RWPE2 (cell line): ENCODE measurements at regions not wholly inside any gene's neighbourhood (a gene's known extent, or its start where the extent isn't known, plus 50 kb on each side); places are given as distances from the start of the nearest gene placed in this dataset.

ENCODE experiments used
- ATAC-seq: fragments of 200-7000 bp; cut with Tn5 transposase; 3 replicates; pipeline ENCODE4 v1.9.1; 2021; ENCODE audit warnings: low read depth
- DNase-seq: peaks from one replicate; pipeline ENCODE4 v3.0.0-alpha.2; 2020; ENCODE audit warnings: low spot score
- H3K27ac ChIP-seq: fragments of 450-650 bp; 2 replicates; pipeline ENCODE4 v1.5.1; 2017; ENCODE audit warnings: mild to moderate bottlenecking; ENCODE audit not compliant: poor library complexity, severe bottlenecking
- H3K27me3 ChIP-seq: fragments of 250-450 bp; sonication (Bioruptor Pico); 2 replicates; pipeline ENCODE4 v1.5.1; 2021; ENCODE audit warnings: mild to moderate bottlenecking, moderate library complexity; ENCODE audit not compliant: insufficient read depth, poor library complexity, severe bottlenecking
- H3K36me3 ChIP-seq: fragments of 250-450 bp; sonication (Bioruptor Pico); 2 replicates; pipeline ENCODE4 v1.5.1; 2020; ENCODE audit warnings: low read depth, mild to moderate bottlenecking, moderate library complexity
- H3K4me1 ChIP-seq: fragments of 250-450 bp; sonication (Bioruptor Pico); 2 replicates; pipeline ENCODE4 v1.5.1; 2021; ENCODE audit warnings: mild to moderate bottlenecking, moderate library complexity; ENCODE audit not compliant: insufficient read depth, poor library complexity, severe bottlenecking
- H3K4me3 ChIP-seq: fragments of 250-450 bp; sonication (Bioruptor Pico); 2 replicates; pipeline ENCODE4 v1.5.1; 2021; ENCODE audit warnings: mild to moderate bottlenecking, moderate library complexity; ENCODE audit not compliant: severe bottlenecking
- H3K9me3 ChIP-seq: fragments of 250-450 bp; sonication (Bioruptor Pico); 2 replicates; pipeline ENCODE4 v1.5.1; 2021; ENCODE audit warnings: mild to moderate bottlenecking, moderate library complexity; ENCODE audit not compliant: severe bottlenecking
- TF ChIP-seq, protein P1 (sequence below): fragments of 450-650 bp; IDR thresholded peaks from one replicate; pipeline ENCODE4 v1.5.1; 2017; ENCODE audit warnings: mild to moderate bottlenecking, moderate library complexity; ENCODE audit not compliant: poor library complexity, severe bottlenecking

DNA sequence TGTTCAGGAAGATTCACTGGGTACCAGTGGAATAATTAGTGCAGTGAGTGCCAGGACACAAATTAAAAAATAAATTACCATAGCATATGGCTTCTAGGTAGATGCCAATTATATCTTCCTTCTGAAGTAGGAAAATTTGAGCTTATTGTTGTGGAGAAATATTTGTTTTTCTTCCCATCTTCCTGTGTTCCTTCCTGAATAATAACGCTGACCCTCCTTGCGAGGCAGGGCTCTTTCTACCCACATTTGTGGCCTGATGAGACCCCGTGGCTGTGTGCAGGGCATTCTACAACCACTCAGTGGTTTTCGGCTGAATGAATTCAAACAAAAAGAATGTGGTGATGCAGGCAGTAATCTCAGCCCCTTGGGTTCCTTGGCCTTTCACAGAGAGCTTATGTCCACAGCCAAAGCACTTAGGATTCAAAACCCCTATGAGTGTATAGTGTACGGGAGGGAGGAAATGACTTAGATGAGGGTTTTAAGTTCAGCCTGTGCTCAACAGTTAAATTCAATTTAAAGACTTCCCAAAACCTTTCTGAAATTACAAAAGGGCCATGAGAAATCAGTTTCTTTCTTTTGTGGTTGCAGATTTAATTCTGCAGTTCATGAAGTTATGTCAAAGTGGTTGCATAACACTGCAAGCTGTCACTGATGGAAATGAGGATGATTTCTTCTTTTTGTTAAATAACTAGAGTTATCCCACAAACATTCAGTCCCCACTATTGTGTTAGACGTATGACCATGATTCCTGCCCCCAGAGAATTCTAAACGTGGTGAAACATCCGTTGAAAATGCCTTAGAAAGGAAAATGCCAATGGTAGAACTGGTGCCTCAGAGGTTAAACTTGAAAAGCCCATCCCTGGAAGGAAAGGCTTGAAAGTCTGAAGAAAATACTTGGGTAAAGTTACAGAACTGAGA, 255.3 kb downstream of the FZD1 start:
- TF ChIP-seq, protein P1, sequence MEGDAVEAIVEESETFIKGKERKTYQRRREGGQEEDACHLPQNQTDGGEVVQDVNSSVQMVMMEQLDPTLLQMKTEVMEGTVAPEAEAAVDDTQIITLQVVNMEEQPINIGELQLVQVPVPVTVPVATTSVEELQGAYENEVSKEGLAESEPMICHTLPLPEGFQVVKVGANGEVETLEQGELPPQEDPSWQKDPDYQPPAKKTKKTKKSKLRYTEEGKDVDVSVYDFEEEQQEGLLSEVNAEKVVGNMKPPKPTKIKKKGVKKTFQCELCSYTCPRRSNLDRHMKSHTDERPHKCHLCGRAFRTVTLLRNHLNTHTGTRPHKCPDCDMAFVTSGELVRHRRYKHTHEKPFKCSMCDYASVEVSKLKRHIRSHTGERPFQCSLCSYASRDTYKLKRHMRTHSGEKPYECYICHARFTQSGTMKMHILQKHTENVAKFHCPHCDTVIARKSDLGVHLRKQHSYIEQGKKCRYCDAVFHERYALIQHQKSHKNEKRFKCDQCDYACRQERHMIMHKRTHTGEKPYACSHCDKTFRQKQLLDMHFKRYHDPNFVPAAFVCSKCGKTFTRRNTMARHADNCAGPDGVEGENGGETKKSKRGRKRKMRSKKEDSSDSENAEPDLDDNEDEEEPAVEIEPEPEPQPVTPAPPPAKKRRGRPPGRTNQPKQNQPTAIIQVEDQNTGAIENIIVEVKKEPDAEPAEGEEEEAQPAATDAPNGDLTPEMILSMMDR, result no peak
- no peaks in the 10 kb centered on the region for H3K9me3 ChIP-seq
- H3K4me3 ChIP-seq, result no peak overlapping the region
- no peaks in the 10 kb centered on the region for H3K27me3 ChIP-seq
- ATAC-seq, result no peak
- no peak overlapping the region for H3K27ac ChIP-seq
- H3K36me3 ChIP-seq, result no peaks in the 10 kb centered on the region
- no peaks in the 10 kb centered on the region for H3K4me1 ChIP-seq
- DNase-seq, result no peak

DNA sequence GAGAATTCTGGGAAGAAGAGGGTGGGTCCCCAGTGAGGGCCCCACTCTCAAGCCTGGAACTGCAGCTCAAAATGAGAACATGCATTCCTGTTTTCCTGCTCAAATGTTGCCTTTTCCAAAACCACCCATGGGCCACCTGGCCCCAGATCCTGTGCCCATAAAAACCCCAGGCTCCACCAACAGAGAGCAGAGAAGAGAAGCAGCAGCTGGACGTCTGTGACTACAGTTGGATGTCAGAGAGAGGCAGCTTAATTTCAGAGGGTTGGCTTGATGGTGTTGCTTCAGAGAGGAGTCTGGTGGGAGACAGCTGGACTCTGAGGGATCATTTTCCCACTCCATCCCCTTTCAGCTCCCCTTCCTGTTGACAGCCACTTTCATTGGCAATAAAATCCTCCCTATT, 256.4 kb downstream of the FZD1 start:
- ATAC-seq (no peak), DNase-seq (no peak)
- Histone ChIP-seq H3K27ac (no peak overlapping the region), H3K4me1 (no peaks in the 10 kb centered on the region), H3K4me3 (no peak overlapping the region), H3K36me3 (no peaks in the 10 kb centered on the region), H3K9me3 (no peaks in the 10 kb centered on the region), H3K27me3 (no peaks in the 10 kb centered on the region)
- TF ChIP-seq, protein P1, result no peak

DNA sequence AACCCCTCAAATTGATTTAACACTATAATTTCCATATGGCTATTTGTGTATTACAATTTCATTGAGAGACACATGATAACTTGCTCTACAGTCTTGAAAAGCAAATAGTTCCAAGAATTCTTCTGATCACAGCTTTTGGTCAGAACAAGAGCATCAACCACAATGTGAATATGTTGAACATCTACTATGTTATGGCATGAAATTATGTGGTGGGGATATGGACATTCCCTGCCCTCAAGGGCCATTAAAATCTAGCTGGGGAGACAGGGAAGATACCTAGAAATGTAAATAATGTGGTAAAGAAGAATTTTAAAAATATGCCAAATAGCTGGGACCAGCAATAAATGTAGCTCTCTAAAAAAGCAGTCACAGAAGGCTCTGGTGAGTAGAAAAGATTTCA, 262.2 kb downstream of the FZD1 start:
- H3K27ac ChIP-seq, result no peak overlapping the region
- H3K36me3 ChIP-seq, result no peaks in the 10 kb centered on the region
- ATAC-seq, result no peak
- H3K27me3 ChIP-seq, result no peaks in the 10 kb centered on the region
- DNase-seq, result no peak
- TF ChIP-seq, protein P1, result no peak
- H3K9me3 ChIP-seq, result no peaks in the 10 kb centered on the region
- H3K4me3 ChIP-seq, result no peak overlapping the region
- H3K4me1 ChIP-seq, result no peaks in the 10 kb centered on the region

DNA sequence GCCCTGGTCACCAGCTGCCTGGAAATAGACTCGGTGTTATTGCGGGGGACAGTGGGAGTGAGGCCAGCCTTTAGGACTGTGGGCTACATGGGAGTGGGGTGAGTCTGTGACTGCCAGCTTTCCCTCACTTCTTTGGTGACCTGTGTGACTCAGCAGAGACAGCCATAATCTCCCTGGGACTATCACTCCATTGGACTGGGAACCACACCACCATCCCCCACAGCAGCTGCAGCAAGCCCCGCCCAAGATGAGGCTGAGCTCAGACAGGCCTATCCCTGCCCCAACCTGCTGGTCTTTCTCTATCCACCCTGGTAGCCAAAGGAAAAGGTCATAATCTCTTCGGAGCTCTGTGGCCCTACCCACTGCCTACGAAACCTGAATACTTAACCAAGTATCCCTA, 263.2 kb downstream of the FZD1 start:
- Histone ChIP-seq H3K4me3 (no peak overlapping the region), H3K36me3 (no peaks in the 10 kb centered on the region), H3K4me1 (no peaks in the 10 kb centered on the region), H3K27ac (no peak overlapping the region), H3K27me3 (no peaks in the 10 kb centered on the region), H3K9me3 (no peaks in the 10 kb centered on the region)
- no peak for DNase-seq
- TF ChIP-seq, protein P1, result no peak
- no peak for ATAC-seq

DNA sequence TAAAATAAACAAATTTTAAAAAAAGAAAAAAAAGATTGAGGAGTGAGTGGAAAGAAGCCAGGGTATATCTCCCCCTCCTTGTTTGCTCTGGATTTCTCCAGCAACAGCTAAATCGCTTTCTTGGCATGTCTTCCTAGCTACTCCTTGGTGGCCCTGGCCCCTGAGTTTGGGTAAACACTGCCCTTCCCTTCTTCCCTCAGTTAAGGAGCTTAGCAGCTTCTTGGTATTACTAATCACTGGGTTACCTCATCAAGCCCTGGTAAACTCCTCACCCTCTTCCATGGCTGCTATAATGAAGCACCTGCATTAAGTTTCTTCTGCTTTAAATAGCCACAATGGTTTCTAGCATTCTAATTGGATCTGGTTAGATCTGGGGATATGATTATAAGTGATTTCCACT, 269.8 kb downstream of the FZD1 start:
- H3K27me3 ChIP-seq, result no peaks in the 10 kb centered on the region
- H3K4me3 ChIP-seq, result no peak overlapping the region
- no peak overlapping the region for H3K27ac ChIP-seq
- no peak for DNase-seq
- no peaks in the 10 kb centered on the region for H3K9me3 ChIP-seq
- TF ChIP-seq, protein P1, result no peak
- no peak; the same call in 2 of the 3 replicates for ATAC-seq
- H3K4me1 ChIP-seq, result no peaks in the 10 kb centered on the region
- no peaks in the 10 kb centered on the region for H3K36me3 ChIP-seq
